CD14-positive monocyte (primary cell): ENCODE measurements at regions not wholly inside any gene's neighbourhood (a gene's known extent, or its start where the extent isn't known, plus 50 kb on each side); places are given as distances from the start of the nearest gene placed in this dataset.

Experiments
- DNase-seq, 3 donors: peaks; one replicate each; pipeline ENCODE4 v3.0.0-alpha.2; 2011 to 2022
- H2AFZ ChIP-seq: 2 replicates; pipeline ENCODE4 v1.6.0; 2012; ENCODE audit warnings: mild to moderate bottlenecking, low read depth, low read length, inconsistent platforms; ENCODE audit not compliant: insufficient read depth, poor library complexity, severe bottlenecking
- H3K27ac ChIP-seq, 2 donors: 1 replicate in 1 of 2; 2 replicates in 1 of 2; pipeline ENCODE4 v1.5.1; 2012 to 2013; ENCODE audit warnings: low read length in 2 of 2, control low read depth in 1 of 2, inconsistent platforms in 1 of 2, low read depth in 1 of 2, mild to moderate bottlenecking in 1 of 2
- H3K27me3 ChIP-seq, 2 donors: one replicate each; pipeline versions ENCODE4 v1.6.0 to v1.6.1; 2011 to 2013; ENCODE audit warnings: low read length in 2 of 2; ENCODE audit not compliant: control insufficient read depth in 2 of 2, insufficient read depth in 2 of 2
- H3K36me3 ChIP-seq, 2 donors: replicated peaks in 1 of 2; 1 replicate in 1 of 2; 2 replicates in 1 of 2; pipeline versions ENCODE4 v1.5.1 to v1.6.1; 2012 to 2013; ENCODE audit warnings: low read length in 2 of 2, control low read depth in 1 of 2, inconsistent platforms in 1 of 2, mild to moderate bottlenecking in 1 of 2; ENCODE audit not compliant: insufficient read depth in 2 of 2, control insufficient read depth in 1 of 2
- H3K4me1 ChIP-seq, 2 donors: 1 replicate in 1 of 2; 2 replicates in 1 of 2; pipeline versions ENCODE4 v1.5.1 to v1.6.1; 2012 to 2013; ENCODE audit warnings: low read length in 2 of 2, control low read depth in 1 of 2, inconsistent platforms in 1 of 2, mild to moderate bottlenecking in 1 of 2, moderate library complexity in 1 of 2; ENCODE audit not compliant: insufficient read depth in 2 of 2, control insufficient read depth in 1 of 2
- H3K4me2 ChIP-seq: replicated peaks from 2 replicates; pipeline ENCODE3; 2012; ENCODE audit warnings: low read length, moderate library complexity, mild to moderate bottlenecking; ENCODE audit not compliant: poor library complexity, severe bottlenecking; ENCODE audit errors: extremely low read depth
- H3K4me3 ChIP-seq, 3 experiments: fragments of 200-600 bp in 1 of 3; sonication (generic) in 1 of 3; replicated peaks in 1 of 3; 1 replicate in 2 of 3; 2 replicates in 1 of 3; pipeline ENCODE4 v1.5.1; 2011 to 2013; ENCODE audit warnings: low read length in 3 of 3, mild to moderate bottlenecking in 3 of 3, control low read depth in 2 of 3, low read depth in 2 of 3, inconsistent platforms in 1 of 3, moderate library complexity in 1 of 3
- H3K79me2 ChIP-seq: 2 replicates; pipeline ENCODE4 v1.6.0; 2012; ENCODE audit warnings: mild to moderate bottlenecking, control low read depth, inconsistent platforms, low read length, moderate library complexity; ENCODE audit not compliant: insufficient read depth
- H3K9ac ChIP-seq: 2 replicates; pipeline ENCODE4 v1.6.0; 2017; ENCODE audit warnings: low read length, mild to moderate bottlenecking; ENCODE audit not compliant: insufficient read depth, poor library complexity, severe bottlenecking
- H3K9me3 ChIP-seq, 2 donors: replicated peaks in 1 of 2; 1 replicate in 1 of 2; 2 replicates in 1 of 2; pipeline versions ENCODE4 v1.5.1 to v1.6.1; 2012 to 2013; ENCODE audit warnings: low read length in 2 of 2, control low read depth in 1 of 2; ENCODE audit not compliant: control insufficient read depth in 1 of 2, insufficient read depth in 1 of 2
- H4K20me1 ChIP-seq: 2 replicates; pipeline ENCODE4 v1.6.0; 2012; ENCODE audit warnings: mild to moderate bottlenecking, low read length, control low read depth, moderate library complexity; ENCODE audit not compliant: insufficient read depth
- H3K27ac Mint-ChIP-seq, 7 donors: one replicate each; pipeline ENCODE4 v1.8.0; 2020; ENCODE audit warnings: mild to moderate bottlenecking in 7 of 7, mixed read lengths in 7 of 7, moderate library complexity in 6 of 7, inconsistent platforms in 2 of 7
- H3K27me3 Mint-ChIP-seq, 3 donors: one replicate each; pipeline ENCODE4 v1.8.0; 2021 to 2022; ENCODE audit warnings: low read depth in 3 of 3, mild to moderate bottlenecking in 3 of 3, mixed read lengths in 3 of 3, moderate library complexity in 3 of 3, inconsistent platforms in 1 of 3
- H3K36me3 Mint-ChIP-seq, 2 donors: one replicate each; pipeline ENCODE4 v1.8.0; 2020; ENCODE audit warnings: mixed read lengths in 2 of 2, inconsistent platforms in 1 of 2, mild to moderate bottlenecking in 1 of 2
- H3K4me1 Mint-ChIP-seq: one replicate; pipeline ENCODE4 v1.8.0; 2020; ENCODE audit warnings: mild to moderate bottlenecking, mixed read lengths
- H3K4me3 Mint-ChIP-seq, 2 donors: one replicate each; pipeline ENCODE4 v1.8.0; 2020; ENCODE audit warnings: mild to moderate bottlenecking in 2 of 2, mixed read lengths in 2 of 2, moderate library complexity in 1 of 2
- H3K9me3 Mint-ChIP-seq, 7 donors: one replicate each; pipeline ENCODE4 v1.8.0; 2020 to 2022; ENCODE audit warnings: mixed read lengths in 7 of 7, mild to moderate bottlenecking in 6 of 7, moderate library complexity in 6 of 7, inconsistent platforms in 2 of 7
- CTCF ChIP-seq: fragments of 200-600 bp; IDR thresholded peaks from one replicate; pipeline ENCODE4 v1.8.0; 2022; ENCODE audit warnings: antibody characterized with exemption, mild to moderate bottlenecking
- WGBS: methylation state at CpG from one replicate; pipeline ENCODE4 v1.1.5; 2013; ENCODE audit warnings: missing lambda C conversion rate; ENCODE audit not compliant: insufficient coverage; 5-methylcytosine and 5-hydroxymethylcytosine counted together
- intact Hi-C, 2 donors: fragments of 100-400 bp; cut with micrococcal nuclease; formaldehyde crosslinking; loops; one replicate each; pipeline versions ENCODE4 v1.15.0 to v1.15.1; 2023

- DNase-seq, result no peak
- WGBS, result no CpG with 5 or more reads among the region's 1 CpG
- no peaks in the 10 kb centered on the region for H3K27me3 ChIP-seq
- no peak overlapping the region for H3K4me3 Mint-ChIP-seq
- no peaks in the 10 kb centered on the region for H3K4me1 ChIP-seq
- no peak overlapping the region for H3K4me3 ChIP-seq
- no peak overlapping the region for H3K9ac ChIP-seq
- H3K27me3 Mint-ChIP-seq, result no peaks in the 10 kb centered on the region
- no peak overlapping the region for H3K27ac ChIP-seq
- no peaks in the 10 kb centered on the region for H4K20me1 ChIP-seq
- H3K36me3 Mint-ChIP-seq, result no peaks in the 10 kb centered on the region
- TF ChIP-seq CTCF, result no peak
- intact Hi-C loops, result no loop called here
- no peak overlapping the region for H3K27ac Mint-ChIP-seq
- H3K4me1 Mint-ChIP-seq, result no peaks in the 10 kb centered on the region
- no peaks in the 10 kb centered on the region for H3K36me3 ChIP-seq
- no peak overlapping the region for H2AFZ ChIP-seq
- no peaks in the 10 kb centered on the region for H3K79me2 ChIP-seq
- peaks cover 22 to 30% of the 10 kb centered on the region in 2 donors for H3K9me3 ChIP-seq
- H3K9me3 Mint-ChIP-seq, result peaks cover 6 to 24% (median 14%) of the 10 kb centered on the region in 7 donors
- H3K4me2 ChIP-seq, result no peak overlapping the region
These were observed 662.6 kb downstream of the METTL15 start for GRCh38 chr11:28770806-28771205.

- H3K27ac ChIP-seq, result no peak overlapping the region
- H3K36me3 Mint-ChIP-seq, result no peaks in the 10 kb centered on the region
- H3K79me2 ChIP-seq, result no peaks in the 10 kb centered on the region
- no peaks in the 10 kb centered on the region for H4K20me1 ChIP-seq
- TF ChIP-seq CTCF, result no peak
- no peak overlapping the region for H3K9ac ChIP-seq
- H2AFZ ChIP-seq, result no peak overlapping the region
- no peaks in the 10 kb centered on the region for H3K4me1 Mint-ChIP-seq
- peaks cover under 1 to 15% (median 8%) of the 10 kb centered on the region in 7 donors for H3K9me3 Mint-ChIP-seq
- H3K36me3 ChIP-seq, result no peaks in the 10 kb centered on the region
- peaks cover 25 to 28% of the 10 kb centered on the region in 2 donors for H3K9me3 ChIP-seq
- H3K27ac Mint-ChIP-seq, result no peak overlapping the region
- no CpG with 5 or more reads among the region's 1 CpG for WGBS
- no peaks in the 10 kb centered on the region for H3K27me3 ChIP-seq
- H3K4me3 Mint-ChIP-seq, result no peak overlapping the region
- no peak overlapping the region for H3K4me3 ChIP-seq
- H3K4me2 ChIP-seq, result no peak overlapping the region
- no peaks in the 10 kb centered on the region for H3K4me1 ChIP-seq
- intact Hi-C loops, result no loop called here
- no peak for DNase-seq
- H3K27me3 Mint-ChIP-seq, result no peaks in the 10 kb centered on the region
These were observed 659.4 kb downstream of the METTL15 start for GRCh38 chr11:28767574-28767973.
